GM04504 (cell line): ENCODE measurements at regions not wholly inside any gene's neighbourhood (a gene's known extent, or its start where the extent isn't known, plus 50 kb on each side); places are given as distances from the start of the nearest gene placed in this dataset.

Experiments used
- DNase-seq: peaks from one replicate; pipeline ENCODE4 v3.0.0-alpha.2; 2012; ENCODE audit warnings: low read depth

DNA sequence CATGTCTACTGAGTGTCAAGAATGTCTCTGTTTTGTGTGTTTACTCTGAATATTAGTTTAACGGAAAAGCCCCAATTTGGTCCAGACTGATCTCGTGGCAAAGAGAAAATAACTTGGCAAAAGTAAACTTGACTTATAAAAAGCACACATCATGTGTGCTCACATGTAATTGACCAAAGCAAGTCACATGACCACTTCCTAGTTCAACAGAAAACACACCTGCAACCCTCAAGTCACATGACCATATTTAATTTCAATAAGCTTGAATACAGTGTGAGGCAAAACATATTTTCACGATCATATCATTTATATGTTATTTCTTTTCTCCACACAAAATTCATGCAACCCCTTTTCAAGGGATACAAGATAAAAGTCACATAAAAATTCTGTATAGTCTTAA is 662.4 kb downstream of the SLITRK1 start:
- no peak for DNase-seq

DNA sequence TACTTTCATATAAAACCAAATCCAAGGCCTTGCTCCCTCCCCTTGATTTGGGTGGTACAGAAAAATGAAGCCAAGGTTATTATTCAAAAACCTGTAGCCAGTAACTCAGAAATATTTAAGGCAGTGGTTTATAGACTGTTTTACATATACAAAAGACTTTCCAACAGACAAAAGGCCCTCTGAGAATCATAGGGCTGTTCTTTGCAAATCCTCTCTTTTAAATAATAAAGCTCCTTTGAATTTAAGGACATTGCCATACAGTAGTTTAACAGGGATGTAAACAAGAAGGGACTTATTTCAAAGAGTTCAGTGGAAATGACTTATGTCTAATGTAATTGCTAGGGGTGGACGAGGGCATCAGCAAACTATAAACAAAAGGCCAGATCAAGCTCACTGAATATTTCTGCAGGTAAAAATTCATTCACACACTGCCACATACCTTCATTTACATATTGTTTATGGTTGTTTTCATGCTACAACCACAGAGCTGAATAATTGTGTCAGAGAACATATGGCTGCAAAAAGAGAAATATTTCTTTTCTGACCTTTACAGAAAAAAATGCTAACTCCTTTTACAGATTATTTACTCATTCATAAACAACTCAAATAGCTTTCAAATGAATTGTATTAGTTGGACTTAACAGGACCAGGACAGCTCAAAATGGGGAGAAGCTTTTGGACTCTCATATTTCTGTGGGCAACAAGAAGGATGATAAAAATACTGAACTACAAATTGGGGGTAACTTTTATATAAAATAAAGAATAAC is 665.6 kb downstream of the SLITRK1 start:
- DNase-seq, result no peak

DNA sequence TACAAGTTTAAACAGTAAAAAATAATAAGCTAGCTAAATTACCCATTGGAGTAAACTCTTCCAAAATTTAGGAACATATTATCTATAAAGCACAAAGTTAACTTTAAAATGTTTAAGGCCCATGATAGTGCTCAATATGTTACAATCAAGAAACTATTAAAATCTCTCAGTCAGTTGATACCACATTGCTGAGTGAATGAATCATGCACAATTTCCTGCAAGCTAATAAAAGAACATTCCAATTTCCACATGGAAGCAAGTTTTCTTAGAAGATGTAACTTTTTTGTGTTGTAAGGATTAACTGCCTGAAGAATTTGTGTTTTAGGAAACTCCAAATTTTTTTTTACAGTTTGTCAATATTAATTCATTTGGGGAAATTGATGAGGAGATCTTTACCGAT is 666.6 kb downstream of the SLITRK1 start:
- DNase-seq, result no peak

DNA sequence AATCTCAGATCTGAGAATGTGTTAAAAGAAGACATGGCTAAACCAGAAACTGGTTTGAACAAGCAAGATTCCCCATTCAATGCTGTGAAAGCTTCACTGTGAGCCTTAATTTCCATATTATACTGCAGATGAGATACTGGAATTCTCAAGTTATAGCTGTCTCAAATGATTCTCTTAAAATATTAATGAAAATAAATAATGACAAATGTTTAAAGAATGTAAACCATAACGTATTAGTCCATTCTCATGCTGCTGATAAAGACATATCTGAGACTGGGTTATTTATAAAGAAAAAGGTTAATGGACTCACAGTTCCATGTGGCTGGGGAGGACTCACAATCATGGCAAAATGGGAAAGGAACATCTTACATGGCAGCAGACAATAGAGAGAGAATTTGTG is 667.8 kb downstream of the SLITRK1 start:
- no peak for DNase-seq

DNA sequence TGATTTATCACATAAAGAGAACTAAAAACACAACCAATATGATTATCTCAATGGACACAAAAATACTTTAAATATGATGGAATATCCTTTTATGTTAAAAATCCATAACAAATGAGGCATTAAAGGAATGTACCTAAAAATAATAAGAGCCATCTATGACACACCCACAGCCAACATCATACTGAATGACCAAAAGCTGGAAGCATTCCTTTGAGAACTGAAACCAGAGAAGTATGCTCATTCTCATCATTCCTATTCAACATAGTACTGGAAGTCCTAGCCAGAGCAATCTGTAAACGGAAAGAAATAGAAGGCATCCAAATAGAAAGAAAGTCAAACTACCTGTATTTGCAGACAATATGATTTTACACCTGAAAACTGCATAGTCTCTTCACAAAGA is 671.0 kb downstream of the SLITRK1 start:
- no peak for DNase-seq

DNA sequence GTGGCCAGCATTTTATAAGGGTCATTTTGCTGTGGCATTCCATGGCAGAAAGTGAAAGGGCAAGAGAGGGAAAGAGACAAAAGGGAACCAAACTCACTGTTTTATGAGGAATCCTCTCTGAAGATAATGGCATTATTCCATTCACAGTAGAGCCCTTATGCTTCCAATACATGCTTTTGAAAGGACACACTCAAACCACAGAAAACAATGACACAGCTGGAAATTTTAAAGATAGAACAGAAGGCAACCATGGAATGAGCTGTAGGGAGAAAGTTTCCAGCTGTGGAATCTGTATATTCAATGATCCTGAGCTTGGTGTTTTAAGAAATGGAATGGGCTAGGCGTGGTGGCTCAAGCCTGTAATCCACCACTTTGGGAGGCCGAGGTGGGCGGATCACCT is 677.4 kb downstream of the SLITRK1 start:
- DNase-seq, result no peak

DNA sequence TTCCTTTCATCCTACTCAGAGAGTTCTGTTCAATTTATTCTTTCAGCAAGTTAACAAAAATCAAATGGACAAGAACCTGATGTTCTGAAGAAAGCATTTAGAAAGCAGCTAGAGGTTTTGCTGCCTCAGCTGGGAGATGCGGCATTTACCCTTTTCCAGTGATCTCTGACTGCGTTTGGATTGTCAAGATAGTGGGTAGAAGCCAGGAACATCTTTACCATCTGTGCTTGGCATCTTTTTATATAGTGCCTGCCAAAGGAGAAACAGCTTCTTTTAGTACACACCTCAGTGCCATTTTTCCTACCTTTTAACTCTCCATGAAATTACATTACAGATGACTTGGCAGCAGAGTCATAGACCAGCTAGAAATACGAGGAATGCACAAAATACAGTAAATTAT is 680.8 kb downstream of the SLITRK1 start:
- no peak for DNase-seq

DNA sequence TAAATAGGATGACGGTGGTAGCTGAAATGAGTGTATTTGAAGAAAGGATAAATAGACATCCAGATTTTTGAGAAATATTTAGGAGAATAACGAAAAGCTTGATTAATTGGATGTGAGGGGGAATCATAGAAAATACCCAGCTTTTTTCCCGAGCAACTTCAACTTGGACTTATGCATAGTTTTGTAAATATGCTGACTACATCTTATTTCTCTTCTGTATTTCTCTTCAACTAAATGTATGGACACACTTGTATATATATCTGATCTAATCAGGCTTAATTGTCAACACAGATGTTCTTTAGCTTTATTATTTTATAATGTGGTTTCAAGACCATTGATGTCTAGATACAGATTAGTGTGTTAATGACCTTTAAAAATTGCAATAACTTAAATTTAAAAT is 685.0 kb downstream of the SLITRK1 start:
- no peak for DNase-seq

DNA sequence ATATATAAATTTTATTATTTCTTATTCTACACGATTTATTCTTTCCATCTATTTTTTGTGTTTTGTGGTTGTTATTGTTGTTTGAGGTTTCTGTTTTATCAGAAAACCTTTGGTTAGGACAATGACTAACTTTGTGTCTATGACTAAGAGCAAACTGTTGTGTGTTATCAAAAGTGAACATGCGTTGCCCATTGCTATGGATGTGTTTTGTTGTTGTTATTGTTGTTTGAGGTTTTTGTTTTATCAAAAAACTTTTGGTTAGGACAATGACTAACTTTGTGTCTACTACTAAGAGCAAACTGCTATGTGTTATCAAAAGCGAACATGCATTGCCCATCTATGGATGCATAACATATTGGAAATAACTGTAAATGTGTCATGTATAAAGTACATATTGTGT is 692.3 kb downstream of the SLITRK1 start:
- no peak for DNase-seq

DNA sequence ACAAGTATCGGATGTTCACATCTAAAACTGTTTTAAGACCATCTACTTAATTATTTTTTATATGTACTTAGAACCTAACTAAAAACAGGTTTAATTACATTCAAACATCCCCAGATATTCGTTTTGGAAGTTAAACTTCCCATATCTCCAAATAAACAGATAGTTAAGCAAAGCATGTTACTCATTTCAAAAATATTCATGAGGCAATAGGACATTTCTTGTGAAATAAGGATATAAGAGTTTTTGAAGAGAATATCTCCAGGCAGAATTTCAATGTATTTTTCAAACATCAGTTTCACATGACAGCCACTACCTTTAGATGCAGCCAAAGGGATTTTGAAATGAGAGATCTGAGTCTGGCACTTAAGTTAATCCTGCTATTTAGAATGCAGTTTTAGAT is 697.5 kb downstream of the SLITRK1 start:
- no peak for DNase-seq

DNA sequence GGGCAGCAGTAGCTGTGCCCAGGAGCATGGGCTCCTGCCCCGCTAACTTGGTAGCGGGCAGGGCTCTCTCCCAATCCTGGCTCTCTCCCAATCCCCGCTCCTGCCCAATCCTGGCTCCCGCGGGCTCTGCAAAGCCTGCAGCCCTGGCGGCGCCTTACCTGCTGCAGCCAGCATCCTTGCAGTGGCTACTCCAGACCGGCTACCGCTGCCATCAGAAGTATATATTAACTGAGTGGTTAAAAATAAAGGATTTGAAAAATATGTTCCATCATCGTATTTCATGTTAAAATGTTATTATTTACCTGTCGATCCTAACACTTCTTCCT is 698.2 kb downstream of the SLITRK1 start:
- no peak for DNase-seq

DNA sequence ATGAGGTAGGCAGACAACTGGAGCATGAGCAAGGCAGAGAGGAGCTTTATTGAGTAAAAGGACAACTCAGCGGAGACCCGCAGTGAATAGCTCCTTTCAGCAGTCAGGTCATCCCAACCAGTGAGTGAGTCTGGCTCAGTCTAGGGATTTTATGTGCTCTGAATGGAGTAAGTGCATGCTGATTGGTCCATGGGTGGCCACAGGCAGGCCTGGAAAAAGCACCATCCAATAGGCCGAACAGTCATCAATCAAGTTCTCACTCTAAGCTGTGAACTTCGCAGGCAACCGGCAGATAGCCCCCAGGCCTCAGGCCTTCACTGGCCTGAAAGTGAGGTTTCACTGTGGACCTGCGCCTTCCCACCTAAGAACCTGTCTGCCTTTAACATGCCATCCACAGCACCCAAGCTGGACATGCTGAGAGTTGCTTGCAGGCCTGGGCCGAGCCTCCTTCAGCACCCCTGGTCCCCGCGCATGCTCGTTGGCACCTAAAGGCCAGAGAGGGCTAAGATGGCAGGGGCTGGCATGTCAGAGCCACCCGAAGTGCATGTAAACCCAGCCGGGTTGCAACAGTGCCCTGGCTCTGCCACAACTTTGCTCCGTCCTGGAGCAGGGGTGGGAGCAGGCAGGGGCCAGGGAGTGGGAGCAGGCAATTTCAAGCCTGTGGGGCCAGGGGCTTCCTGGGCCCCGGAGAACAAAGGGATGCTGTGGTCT is 698.7 kb downstream of the SLITRK1 start:
- DNase-seq, result no peak

DNA sequence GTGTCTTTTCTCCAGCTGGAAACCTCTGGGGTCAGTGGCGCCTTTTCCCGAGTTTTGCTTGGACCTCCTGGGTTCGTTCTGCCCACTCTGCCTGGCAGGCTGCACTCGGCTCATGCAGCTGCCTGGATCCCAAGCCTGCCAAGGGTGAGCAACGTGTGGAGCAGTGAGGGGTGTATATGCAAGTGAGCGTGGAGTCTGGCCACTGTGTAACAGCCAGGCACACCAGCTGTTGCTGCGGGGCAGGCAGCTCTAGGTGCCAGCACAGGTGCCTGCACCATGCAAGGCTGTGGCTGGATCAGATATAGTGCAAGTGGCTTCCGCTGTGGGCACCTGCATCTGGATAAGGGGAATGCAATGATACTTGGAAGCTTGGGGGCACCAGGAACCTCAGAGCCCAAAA is 699.4 kb downstream of the SLITRK1 start:
- DNase-seq, result no peak

DNA sequence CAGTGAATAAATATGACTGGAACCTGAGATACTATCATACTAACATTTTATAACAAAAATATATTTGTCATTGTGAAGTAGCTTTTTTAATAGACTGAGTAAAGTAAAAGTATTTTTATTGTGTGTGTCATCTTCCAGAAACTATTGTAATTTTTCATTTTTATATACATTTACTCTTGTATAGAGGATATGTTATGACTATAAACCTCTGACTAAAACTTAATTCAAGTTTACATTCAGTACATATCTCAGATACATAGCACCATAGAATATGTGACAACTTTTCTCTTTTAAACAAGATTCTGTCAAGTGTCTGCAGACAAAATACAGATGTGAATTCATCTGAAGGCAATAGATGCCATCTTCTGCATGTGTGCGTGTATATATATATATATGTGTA is 704.3 kb downstream of the SLITRK1 start:
- no peak for DNase-seq

DNA sequence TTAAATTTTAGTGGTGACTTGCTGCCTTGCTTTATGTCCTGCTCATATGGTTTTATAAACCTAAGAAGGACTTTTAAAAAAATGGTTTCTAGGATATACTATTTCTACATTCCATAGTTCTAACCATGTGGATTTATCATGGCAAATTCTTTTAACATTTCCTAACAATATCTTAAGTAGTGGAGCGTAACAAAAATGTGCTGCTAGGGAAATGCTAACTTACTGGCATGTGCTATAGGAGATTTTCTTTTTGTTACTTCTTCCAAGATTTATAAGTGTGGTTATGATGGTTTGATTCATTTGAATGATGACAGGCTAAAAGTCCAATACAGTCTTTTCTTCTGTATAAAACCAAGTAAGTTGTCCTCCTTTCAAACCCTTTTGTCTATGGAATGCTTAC is 713.7 kb downstream of the SLITRK1 start:
- DNase-seq, result no peak

DNA sequence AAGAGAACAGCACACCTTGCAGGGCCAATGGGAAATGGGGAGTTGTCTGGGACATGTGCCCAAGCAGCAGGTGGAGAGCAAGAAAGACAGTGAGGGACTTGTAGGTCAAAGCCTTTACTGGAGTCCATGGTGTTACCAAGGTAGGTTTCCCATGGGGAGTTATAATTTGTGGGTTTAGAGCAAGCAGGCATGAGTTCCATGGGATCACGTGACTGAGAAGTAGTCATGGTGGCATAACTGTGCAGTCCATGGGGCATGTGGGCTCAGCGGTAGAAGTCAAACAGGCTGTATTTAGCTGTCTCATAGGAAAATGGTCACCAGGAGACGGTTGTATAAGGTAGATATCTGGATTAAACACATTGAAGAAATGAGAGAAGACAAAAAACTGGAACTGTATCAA is 715.1 kb downstream of the SLITRK1 start:
- DNase-seq, result no peak

DNA sequence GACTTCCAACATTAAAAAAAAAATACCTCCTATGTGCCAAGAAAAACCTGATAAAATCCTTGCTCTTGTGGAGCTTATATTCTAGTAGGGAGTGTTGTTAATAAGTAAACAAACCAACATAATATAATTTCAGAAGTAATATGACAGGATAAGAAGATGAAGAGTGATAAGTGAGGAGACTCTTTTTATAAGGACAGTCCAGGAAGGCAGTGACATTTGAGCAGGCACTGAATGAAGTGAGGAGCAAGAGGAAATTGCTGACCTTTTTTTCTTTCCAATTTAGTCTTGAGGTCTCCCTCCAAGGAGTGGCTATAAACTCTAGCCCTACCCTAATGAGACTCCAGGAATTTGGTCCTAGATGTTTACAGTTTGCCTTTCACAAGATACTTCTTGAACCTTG is 715.7 kb downstream of the SLITRK1 start:
- DNase-seq, result no peak

DNA sequence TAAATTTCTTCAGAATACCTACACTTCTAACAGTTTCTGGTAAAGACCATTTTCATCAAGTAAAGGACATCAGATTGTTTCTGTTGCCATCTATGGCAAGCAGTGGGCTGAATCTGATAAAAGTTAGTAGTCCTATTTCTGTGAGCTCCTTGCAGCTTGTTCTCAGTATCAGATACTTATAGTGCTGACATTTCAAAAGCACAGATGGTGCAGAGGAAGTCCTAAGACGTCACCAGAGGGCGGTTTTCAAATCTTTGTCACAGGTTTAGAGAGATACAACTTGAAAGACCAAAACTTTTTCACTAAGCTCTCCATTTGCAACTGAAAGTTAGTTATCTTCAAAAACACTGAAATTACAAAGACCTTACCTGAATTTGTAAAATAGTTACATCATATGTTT is 719.8 kb downstream of the SLITRK1 start:
- no peak for DNase-seq

DNA sequence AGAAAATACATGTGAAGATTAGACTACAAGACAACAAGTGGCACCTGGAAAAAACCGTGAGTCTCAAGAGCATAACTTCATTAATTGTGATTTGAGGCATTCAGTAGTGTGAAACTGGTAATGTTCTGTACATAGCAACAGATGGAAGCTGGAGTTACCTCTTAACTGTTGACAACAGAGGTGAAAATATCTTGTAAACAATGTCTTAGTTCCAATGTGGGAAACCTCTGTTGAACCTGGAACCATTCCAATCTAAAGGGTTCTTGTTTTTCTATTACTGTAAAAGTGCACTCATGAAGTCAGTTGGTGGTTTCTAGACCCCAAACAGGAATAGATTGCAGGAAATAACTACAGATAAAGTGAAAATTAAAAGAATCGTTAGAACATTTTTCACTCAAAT is 728.4 kb downstream of the SLITRK1 start:
- no peak for DNase-seq

DNA sequence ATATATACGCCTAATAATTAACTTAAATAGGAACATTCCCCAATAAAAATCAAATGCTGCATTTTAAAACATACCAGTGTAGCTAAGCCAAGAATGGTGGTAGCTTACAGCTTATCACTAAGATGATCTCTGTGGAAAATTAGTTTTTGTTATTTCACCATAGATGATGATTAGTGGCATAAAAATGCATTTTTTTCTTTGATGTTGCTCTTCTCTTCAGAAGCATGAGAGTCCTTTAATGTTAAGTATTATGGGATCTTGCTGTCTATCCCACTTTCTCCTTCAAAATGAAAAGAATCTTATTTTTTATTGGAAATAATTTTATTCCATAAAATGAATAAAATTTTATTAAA is 731.0 kb downstream of the SLITRK1 start:
- DNase-seq, result no peak

DNA sequence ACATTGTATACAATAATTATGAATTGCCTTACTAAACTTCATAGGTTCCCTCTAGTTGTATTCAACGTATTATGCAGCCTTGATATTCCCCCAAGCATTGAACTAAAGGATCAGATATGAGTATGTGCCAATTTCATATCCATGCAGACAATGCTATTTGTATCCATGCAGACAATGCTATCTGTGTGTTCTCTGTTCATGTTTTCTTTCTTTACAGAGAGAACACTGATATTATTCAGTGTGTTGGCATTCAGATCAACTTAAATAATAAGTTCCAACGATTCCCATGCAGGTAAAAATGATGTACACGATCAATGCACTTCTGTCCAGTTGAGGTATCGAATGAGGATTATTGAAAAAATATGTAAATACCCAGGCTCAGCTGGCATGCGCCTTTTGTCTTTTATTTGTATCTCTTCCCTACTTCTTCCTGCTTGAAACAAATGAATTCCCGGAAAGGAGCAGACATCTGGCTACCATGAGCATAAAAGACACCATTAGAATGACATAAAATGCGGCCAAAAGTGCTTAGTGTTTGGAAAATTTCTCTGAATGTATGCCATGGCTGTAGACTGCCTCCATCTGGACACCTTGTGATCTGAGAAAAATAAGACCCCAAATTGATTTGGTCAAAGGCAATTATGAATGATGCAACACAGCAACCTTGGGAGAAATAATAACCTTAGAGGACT is 731.5 kb downstream of the SLITRK1 start:
- DNase-seq, result no peak

DNA sequence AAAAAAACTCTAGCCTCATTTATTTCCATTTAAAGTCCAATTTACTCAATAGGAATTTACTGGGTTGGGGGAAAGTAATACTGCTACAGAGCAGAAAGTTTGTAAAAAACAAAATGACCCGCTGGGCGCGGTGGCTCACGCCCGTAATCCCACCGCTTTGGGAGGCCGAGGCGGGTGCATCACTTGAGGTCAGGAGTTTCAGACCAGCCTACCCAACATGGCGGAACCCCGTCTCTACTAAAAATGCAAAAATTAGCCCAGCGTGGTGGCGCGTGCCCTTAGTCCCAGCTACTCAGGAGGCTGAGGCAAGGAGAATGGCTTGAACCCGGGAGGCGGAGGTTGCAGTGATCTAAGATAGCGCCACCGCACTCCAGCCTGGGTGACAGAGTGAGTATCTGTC is 745.6 kb downstream of the SLITRK1 start:
- no peak for DNase-seq

DNA sequence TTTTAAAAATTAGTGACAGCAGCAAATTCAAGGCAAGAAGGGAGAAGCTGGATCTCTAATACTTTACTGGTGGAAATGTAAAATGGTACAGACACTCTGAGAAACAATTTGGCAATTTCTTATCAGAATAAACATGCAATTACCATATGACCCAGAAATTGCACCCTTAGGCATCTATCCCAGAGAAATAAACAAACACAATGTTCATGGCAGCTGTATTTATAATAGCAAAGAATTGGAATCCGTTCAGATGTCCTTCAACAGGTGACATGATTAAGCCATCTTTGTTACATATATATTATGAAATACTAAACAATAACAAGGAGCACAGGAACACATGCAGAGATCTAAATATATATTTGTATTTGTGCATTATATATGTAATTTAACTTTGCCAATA is 756.5 kb downstream of the SLITRK1 start:
- DNase-seq, result no peak

DNA sequence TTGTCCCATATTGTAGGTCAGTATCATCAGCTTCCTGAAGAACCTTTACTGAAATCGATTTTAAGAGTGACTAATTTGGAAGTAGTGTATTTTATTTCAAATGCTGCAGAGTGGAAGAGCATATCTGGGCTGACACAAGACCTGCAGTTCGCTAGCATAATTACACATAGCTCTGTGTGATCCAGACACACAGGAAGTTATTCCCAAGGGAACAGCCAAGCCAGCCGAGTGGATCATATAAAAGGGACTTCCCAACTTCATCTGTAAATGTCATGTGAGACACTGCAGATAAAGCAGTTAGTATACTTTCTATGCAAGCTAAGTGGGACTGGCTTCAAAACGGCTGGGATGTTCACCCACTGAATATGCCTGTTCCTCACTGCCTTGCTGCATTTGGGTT is 760.4 kb downstream of the SLITRK1 start:
- DNase-seq, result no peak
